HepG2 (cell line): ENCODE measurements at regions not wholly inside any gene's neighbourhood (a gene's known extent, or its start where the extent isn't known, plus 50 kb on each side); places are given as distances from the start of the nearest gene placed in this dataset.

Source experiments
- ATAC-seq: fragments of 200-7000 bp; cut with Tn5 transposase; 3 replicates; pipeline ENCODE4 v1.9.1; 2020; ENCODE audit warnings: mild to moderate bottlenecking, moderate library complexity
- BruUV-seq: library from RNA; stranded (reverse); fragments of 400-500 nt; replicated peaks from 2 replicates; lab custom pipeline; 2021; lab: Mats Ljungman, UMichigan
- CTCF ChIA-PET: fragments of 300-600 bp; formaldehyde crosslinking; extraction: SDS; loops from one replicate; lab custom pipeline; 2021; ENCODE audit warnings: low total read pairs, inconsistent platforms, low intra/inter-chr PET ratio; lab: Yijun Ruan, JAX
- POLR2A ChIA-PET: fragments of 350-600 bp; sonication (Branson Sonifier 250); formaldehyde crosslinking; loops from one replicate; lab custom pipeline; 2020; ENCODE audit warnings: antibody characterized with exemption, inconsistent platforms; lab: Yijun Ruan, JAX
- DNase-seq: peaks from one replicate; pipeline ENCODE4 v3.0.0-alpha.2; 2015; ENCODE audit warnings: low spot score
- FAIRE-seq: peaks from 3 replicates; lab custom pipeline; 2011; peaks lifted over from hg19 to GRCh38; lab: Jason Lieb, UNC
- H2AFZ ChIP-seq: one replicate; pipeline ENCODE4 v1.6.1; 2011; ENCODE audit warnings: low read length, inconsistent platforms
- H3K27ac ChIP-seq: fragments of 300-600 bp; 3 replicates; pipeline ENCODE4 v1.8.0; 2011; ENCODE audit warnings: mixed run types, mild to moderate bottlenecking, mixed read lengths, low read length, inconsistent platforms; ENCODE audit not compliant: insufficient read depth; ENCODE audit errors: extremely low read length
- H3K27me3 ChIP-seq, 2 experiments: fragments of 200-600 bp in 1 of 2; 2 replicates in 1 of 2; 3 replicates in 1 of 2; pipeline versions ENCODE4 v1.6.0 to v1.8.0; 2011; ENCODE audit warnings: low read length in 2 of 2, mild to moderate bottlenecking in 2 of 2, moderate library complexity in 2 of 2, inconsistent platforms in 1 of 2; ENCODE audit not compliant: insufficient read depth in 2 of 2, control insufficient read depth in 1 of 2
- H3K36me3 ChIP-seq, 2 experiments: fragments of 200-600 bp in 1 of 2; replicated peaks in 1 of 2; 2 replicates in 1 of 2; 3 replicates in 1 of 2; pipeline versions ENCODE4 v1.5.1 to v1.8.0; 2011; ENCODE audit warnings: low read length in 2 of 2, inconsistent platforms in 1 of 2; ENCODE audit not compliant: insufficient read depth in 2 of 2, control insufficient read depth in 1 of 2
- H3K4me1 ChIP-seq: 2 replicates; pipeline ENCODE4 v1.5.1; 2012; ENCODE audit warnings: low read length, inconsistent platforms; ENCODE audit not compliant: insufficient read depth
- H3K4me2 ChIP-seq: 2 replicates; pipeline ENCODE4 v1.6.0; 2011; ENCODE audit warnings: low read depth, low read length, inconsistent platforms
- H3K4me3 ChIP-seq, 3 experiments: fragments of 200-600 bp in 1 of 3; sonication (generic), shearing (Covaris generic) in 1 of 3; replicated peaks in 1 of 3; 2 replicates each; pipeline ENCODE4 v1.5.1; 2011 to 2016; ENCODE audit warnings: low read length in 3 of 3, inconsistent platforms in 2 of 3, low read depth in 2 of 3, mild to moderate bottlenecking in 2 of 3, control low read depth in 1 of 3, mixed read lengths in 1 of 3; ENCODE audit not compliant: insufficient read depth in 1 of 3
- H3K79me2 ChIP-seq: one replicate; pipeline ENCODE4 v1.6.1; 2011; ENCODE audit warnings: low read length, inconsistent platforms; ENCODE audit not compliant: insufficient read depth
- H3K9ac ChIP-seq: 2 replicates; pipeline ENCODE4 v1.6.0; 2011; ENCODE audit warnings: mild to moderate bottlenecking, low read depth, low read length, inconsistent platforms; ENCODE audit not compliant: insufficient read depth
- H3K9me3 ChIP-seq: 2 replicates; pipeline ENCODE4 v1.5.1; 2012; ENCODE audit warnings: mild to moderate bottlenecking, low read length
- H4K20me1 ChIP-seq: 2 replicates; pipeline ENCODE4 v1.6.0; 2011; ENCODE audit warnings: inconsistent platforms, mild to moderate bottlenecking, low read length, moderate library complexity; ENCODE audit not compliant: insufficient read depth
- CAMTA2 ChIP-seq: sonication (generic); formaldehyde crosslinking; IDR thresholded peaks from 2 replicates; pipeline ENCODE4 v1.4.0; 2020; ENCODE audit warnings: mild to moderate bottlenecking, missing genetic modification reagents, borderline replicate concordance
- CSRNP1 ChIP-seq: sonication (generic); formaldehyde crosslinking; IDR thresholded peaks from 2 replicates; pipeline ENCODE4 v1.8.1; 2023; ENCODE audit warnings: mild to moderate bottlenecking, missing genetic modification reagents
- HNRNPH1 ChIP-seq: fragments of 200-400 bp; formaldehyde crosslinking; optimal IDR thresholded peaks from 2 replicates; pipeline ENCODE3; 2017; ENCODE audit warnings: mild to moderate bottlenecking, low read depth, low read length
- JUN ChIP-seq: sonication (generic); formaldehyde crosslinking; IDR thresholded peaks from 2 replicates; pipeline ENCODE4 v1.4.0; 2020; ENCODE audit warnings: mild to moderate bottlenecking, missing genetic modification reagents
- KLF15 ChIP-seq: sonication (generic); formaldehyde crosslinking; IDR thresholded peaks from 2 replicates; pipeline ENCODE4 v1.8.1; 2023; ENCODE audit warnings: borderline replicate concordance, mild to moderate bottlenecking, inconsistent platforms, missing genetic modification reagents, mixed read lengths
- NFIB ChIP-seq: sonication (generic); formaldehyde crosslinking; IDR thresholded peaks from 2 replicates; pipeline ENCODE4 v1.9.0; 2021; ENCODE audit warnings: missing genetic modification reagents, mild to moderate bottlenecking, borderline replicate concordance
- RARG ChIP-seq: sonication (generic); formaldehyde crosslinking; IDR thresholded peaks from 2 replicates; pipeline ENCODE4 v1.4.0; 2020; ENCODE audit warnings: low read depth, mild to moderate bottlenecking, missing genetic modification reagents
- SETDB1 ChIP-seq: sonication (generic); formaldehyde crosslinking; IDR thresholded peaks from 2 replicates; pipeline ENCODE4 v1.5.1; 2020; ENCODE audit warnings: missing genetic modification reagents, mild to moderate bottlenecking, borderline replicate concordance
- YEATS4 ChIP-seq: sonication (generic); formaldehyde crosslinking; IDR thresholded peaks from 2 replicates; pipeline ENCODE4 v1.4.0; 2020; ENCODE audit warnings: missing genetic modification reagents, borderline replicate concordance
- ZNF296 ChIP-seq: sonication (generic); formaldehyde crosslinking; conservative IDR thresholded peaks from 2 replicates; pipeline ENCODE4 v1.5.0; 2020; ENCODE audit warnings: mild to moderate bottlenecking, missing genetic modification reagents
- ZNF614 ChIP-seq: IDR thresholded peaks from 2 replicates; pipeline ENCODE4 v1.6.1; 2018; ENCODE audit warnings: missing biosample characterization, missing genetic modification reagents, inconsistent platforms, borderline replicate concordance
- ZNF616 ChIP-seq: sonication (generic); formaldehyde crosslinking; IDR thresholded peaks from 2 replicates; pipeline ENCODE4 v1.5.0; 2020; ENCODE audit warnings: low read depth, mild to moderate bottlenecking, missing genetic modification reagents
- ZNF768 ChIP-seq: sonication (generic); formaldehyde crosslinking; IDR thresholded peaks from 2 replicates; pipeline ENCODE4 v1.4.0; 2020; ENCODE audit warnings: missing genetic modification reagents
- in situ Hi-C: cut with HindIII; loops from 2 replicates; pipeline ENCODE4 v1.10.0; 2017; ENCODE audit warnings: low pct_unique_long_range_greater_than_20kb; ENCODE audit not compliant: extremely low pct_ligation_motif_present
- intact Hi-C: fragments of 100-400 bp; cut with micrococcal nuclease; formaldehyde crosslinking; loops from one replicate; pipeline ENCODE4 v1.10.0; 2022; ENCODE audit not compliant: unreplicated experiment
- TF ChIP-seq, protein P1 (sequence below): sonication (generic); formaldehyde crosslinking; IDR thresholded peaks from 2 replicates; pipeline ENCODE4 v1.4.0; 2020; ENCODE audit warnings: missing genetic modification reagents
- TF ChIP-seq, protein P2 (sequence below): sonication (generic); formaldehyde crosslinking; IDR thresholded peaks from 2 replicates; pipeline ENCODE4 v1.5.0; 2020; ENCODE audit warnings: missing genetic modification reagents, mild to moderate bottlenecking, borderline replicate concordance

GRCh38 chr12:25715102-25715501 is 162.0 kb upstream of the LMNTD1 start (continued):
- TF ChIP-seq NFIB (no peak), ZNF616 (CRISPR knock-in tag) (no peak), ZNF614 (CRISPR knock-in tag) (no peak), ZNF296 (CRISPR knock-in tag) (no peak), RARG (CRISPR knock-in tag) (no peak), SETDB1 (CRISPR knock-in tag) (no peak)
- TF ChIP-seq, protein P1, sequence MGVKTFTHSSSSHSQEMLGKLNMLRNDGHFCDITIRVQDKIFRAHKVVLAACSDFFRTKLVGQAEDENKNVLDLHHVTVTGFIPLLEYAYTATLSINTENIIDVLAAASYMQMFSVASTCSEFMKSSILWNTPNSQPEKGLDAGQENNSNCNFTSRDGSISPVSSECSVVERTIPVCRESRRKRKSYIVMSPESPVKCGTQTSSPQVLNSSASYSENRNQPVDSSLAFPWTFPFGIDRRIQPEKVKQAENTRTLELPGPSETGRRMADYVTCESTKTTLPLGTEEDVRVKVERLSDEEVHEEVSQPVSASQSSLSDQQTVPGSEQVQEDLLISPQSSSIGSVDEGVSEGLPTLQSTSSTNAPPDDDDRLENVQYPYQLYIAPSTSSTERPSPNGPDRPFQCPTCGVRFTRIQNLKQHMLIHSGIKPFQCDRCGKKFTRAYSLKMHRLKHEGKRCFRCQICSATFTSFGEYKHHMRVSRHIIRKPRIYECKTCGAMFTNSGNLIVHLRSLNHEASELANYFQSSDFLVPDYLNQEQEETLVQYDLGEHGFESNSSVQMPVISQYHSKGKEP: no peak
- TF ChIP-seq, protein P2, sequence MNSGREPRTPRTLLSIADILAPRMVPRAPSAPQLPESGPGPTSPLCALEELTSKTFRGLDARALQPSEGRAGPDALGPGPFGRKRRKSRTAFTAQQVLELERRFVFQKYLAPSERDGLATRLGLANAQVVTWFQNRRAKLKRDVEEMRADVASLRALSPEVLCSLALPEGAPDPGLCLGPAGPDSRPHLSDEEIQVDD (CRISPR knock-in tag): no peak

DNA sequence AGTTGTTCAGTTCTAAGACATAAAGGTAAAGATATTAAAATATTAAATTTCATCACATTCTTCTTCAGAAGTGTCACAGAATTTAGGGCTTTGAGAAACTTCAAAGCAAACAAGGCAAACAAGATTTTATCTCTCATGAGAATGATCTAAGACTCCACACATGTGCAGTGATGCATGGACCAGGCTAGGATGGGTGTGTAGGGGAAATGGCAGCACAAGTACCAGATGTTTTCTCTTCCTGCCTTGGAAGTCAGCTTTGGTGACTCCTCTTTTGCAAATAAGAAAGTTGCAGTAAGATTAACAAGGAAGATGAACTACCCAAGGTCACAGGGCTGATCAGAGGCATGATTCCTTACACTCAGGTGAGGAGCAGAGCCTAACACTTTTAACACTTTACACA is 163.8 kb upstream of the LMNTD1 start:
- Histone ChIP-seq H4K20me1 (no peaks in the 10 kb centered on the region), H3K4me2 (no peak overlapping the region), H3K27ac (no peak overlapping the region), H3K79me2 (no peaks in the 10 kb centered on the region), H3K27me3 (no peaks in the 10 kb centered on the region; a peak in 2 of 5 replicates), H2AFZ (no peak overlapping the region), H3K9me3 (no peaks in the 10 kb centered on the region), H3K4me1 (no peaks in the 10 kb centered on the region), H3K9ac (no peak overlapping the region), H3K36me3 (no peaks in the 10 kb centered on the region), H3K4me3 (no peak overlapping the region)
- no TSS peak for BruUV-seq
- in situ Hi-C loops (no loop called here), intact Hi-C loops (no loop called here)
- TF ChIP-seq HNRNPH1 (no peak), JUN (no peak), CAMTA2 (CRISPR knock-in tag) (no peak), ZNF768 (CRISPR knock-in tag) (no peak), CSRNP1 (CRISPR knock-in tag) (no peak), KLF15 (CRISPR knock-in tag) (no peak), YEATS4 (no peak)
- POLR2A ChIA-PET: no interaction called here
- ATAC-seq (no peak), FAIRE-seq (no peak), DNase-seq (no peak)
- CTCF ChIA-PET: no interaction called here
